HG03520 (cell line): ENCODE measurements at regions not wholly inside any gene's neighbourhood (a gene's known extent, or its start where the extent isn't known, plus 50 kb on each side); places are given as distances from the start of the nearest gene placed in this dataset.
"Not testable (repeated sequence)": the region's sequence is repeated elsewhere in the genome, so short reads cannot be mapped to it uniquely, and the experiment has no call there.

ENCODE experiments used
- ATAC-seq: cut with Tn5 transposase; IDR thresholded peaks from one replicate; pipeline ENCODE4 v1.9.1; 2021; ENCODE audit warnings: mild to moderate bottlenecking, moderate library complexity; ENCODE audit not compliant: unreplicated experiment

- no peak for ATAC-seq
Measured at GRCh38 chr5:94027145-94027544, 285.7 kb upstream of the POU5F2 start.

- no peak for ATAC-seq
Measured at GRCh38 chr5:94025788-94026473, 284.5 kb upstream of the POU5F2 start.

GRCh38 chr5:94024620-94025019, 283.2 kb upstream of the POU5F2 start:
- ATAC-seq = no peak

GRCh38 chr5:94024101-94024500, 282.7 kb upstream of the POU5F2 start:
- no peak for ATAC-seq

- ATAC-seq = no peak
Measured at GRCh38 chr5:94021246-94021645, 279.8 kb upstream of the POU5F2 start.

- no peak for ATAC-seq
Measured at GRCh38 chr5:94017579-94017978, 276.2 kb upstream of the POU5F2 start.

- no peak for ATAC-seq
Measured at GRCh38 chr5:94010814-94011213, 269.4 kb upstream of the POU5F2 start.

GRCh38 chr5:94009161-94009560, 267.8 kb upstream of the POU5F2 start:
- ATAC-seq = no peak

GRCh38 chr5:93998951-93999455, 257.6 kb upstream of the POU5F2 start:
- ATAC-seq = no peak

GRCh38 chr5:93997562-93997961, 256.2 kb upstream of the POU5F2 start:
- ATAC-seq = no peak

- ATAC-seq = peak; percentile 70
Measured at GRCh38 chr5:93995126-93995621, 253.8 kb upstream of the POU5F2 start.

GRCh38 chr5:93993161-93993560, 251.8 kb upstream of the POU5F2 start:
- ATAC-seq = no peak

GRCh38 chr5:93990504-93991070, 249.2 kb upstream of the POU5F2 start:
- no peak for ATAC-seq

GRCh38 chr5:93985940-93986570, 244.7 kb upstream of the POU5F2 start:
- not testable (repeated sequence) for ATAC-seq

GRCh38 chr5:93978222-93978621, 236.8 kb upstream of the POU5F2 start:
- ATAC-seq = no peak

GRCh38 chr5:93967923-93968322, 226.5 kb upstream of the POU5F2 start:
- no peak for ATAC-seq

- no peak for ATAC-seq
Measured at GRCh38 chr5:93964421-93964820, 223.0 kb upstream of the POU5F2 start.

GRCh38 chr5:93960042-93960441, 218.6 kb upstream of the POU5F2 start:
- no peak for ATAC-seq

GRCh38 chr5:93956006-93956405, 214.6 kb upstream of the POU5F2 start:
- no peak for ATAC-seq

- no peak for ATAC-seq
Measured at GRCh38 chr5:93954421-93955069, 213.1 kb upstream of the POU5F2 start.

GRCh38 chr5:93953442-93953841, 212.0 kb upstream of the POU5F2 start:
- ATAC-seq = no peak
